MM.1S (cell line): ENCODE measurements at regions not wholly inside any gene's neighbourhood (a gene's known extent, or its start where the extent isn't known, plus 50 kb on each side); places are given as distances from the start of the nearest gene placed in this dataset.
"Not testable (repeated sequence)": the region's sequence is repeated elsewhere in the genome, so short reads cannot be mapped to it uniquely, and the experiment has no call there.

Source experiments
- DNase-seq: peaks from one replicate; pipeline ENCODE4 v3.0.0-alpha.2; 2015
- H2AFZ ChIP-seq: fragments of 300-600 bp; sonication (generic); 2 replicates; pipeline ENCODE4 v1.6.0; 2016; ENCODE audit warnings: antibody characterized with exemption, low read length
- H3F3A ChIP-seq: fragments of 300-600 bp; sonication (generic); 2 replicates; pipeline ENCODE4 v1.6.1; 2016; ENCODE audit warnings: mild to moderate bottlenecking, antibody characterized with exemption, low read length, moderate library complexity, mixed read lengths; ENCODE audit not compliant: insufficient read depth
- H3K27ac ChIP-seq: fragments of 300-600 bp; sonication (generic); 2 replicates; pipeline ENCODE4 v1.5.1; 2016; ENCODE audit warnings: mild to moderate bottlenecking, low read length
- H3K27me3 ChIP-seq: fragments of 300-600 bp; sonication (generic); replicated peaks from 2 replicates; pipeline ENCODE4 v1.6.0; 2016; ENCODE audit warnings: low read length; ENCODE audit not compliant: insufficient read depth
- H3K36me3 ChIP-seq: fragments of 300-600 bp; sonication (generic); replicated peaks from 2 replicates; pipeline ENCODE4 v1.6.1; 2016; ENCODE audit warnings: mild to moderate bottlenecking, low read length, mixed read lengths; ENCODE audit not compliant: insufficient read depth
- H3K4me1 ChIP-seq: fragments of 300-600 bp; sonication (generic); 2 replicates; pipeline ENCODE4 v1.6.1; 2016; ENCODE audit warnings: low read length, mixed read lengths
- H3K4me2 ChIP-seq: fragments of 300-600 bp; sonication (generic); 2 replicates; pipeline ENCODE4 v1.6.0; 2016; ENCODE audit warnings: low read depth, low read length
- H3K4me3 ChIP-seq: fragments of 300-600 bp; sonication (generic); 2 replicates; pipeline ENCODE4 v1.5.1; 2016; ENCODE audit warnings: low read length, mixed read lengths
- H3K79me2 ChIP-seq: fragments of 300-600 bp; sonication (generic); 2 replicates; pipeline ENCODE4 v1.6.1; 2016; ENCODE audit warnings: mixed run types, low read length, mixed read lengths
- H3K9ac ChIP-seq: fragments of 300-600 bp; sonication (generic); 2 replicates; pipeline ENCODE4 v1.6.1; 2016; ENCODE audit warnings: low read length, mixed read lengths
- H3K9me2 ChIP-seq: fragments of 300-600 bp; sonication (generic); replicated peaks from 2 replicates; pipeline ENCODE4 v1.6.1; 2016; ENCODE audit warnings: mild to moderate bottlenecking, low read length, mixed read lengths; ENCODE audit not compliant: insufficient read depth
- H3K9me3 ChIP-seq: fragments of 300-600 bp; sonication (generic); replicated peaks from 2 replicates; pipeline ENCODE4 v1.6.1; 2016; ENCODE audit warnings: mild to moderate bottlenecking, low read length, mixed read lengths; ENCODE audit not compliant: insufficient read depth
- H4K20me1 ChIP-seq: fragments of 300-600 bp; sonication (generic); 2 replicates; pipeline ENCODE4 v1.6.1; 2016; ENCODE audit warnings: mild to moderate bottlenecking, low read length, moderate library complexity, mixed read lengths; ENCODE audit not compliant: insufficient read depth
- CTCF ChIP-seq: fragments of 300-600 bp; sonication (generic); IDR thresholded peaks from 2 replicates; pipeline ENCODE4 v1.5.1; 2016; ENCODE audit warnings: antibody characterized with exemption, low read length, mixed read lengths
- EZH2 ChIP-seq: fragments of 300-600 bp; sonication (generic); optimal IDR thresholded peaks from 2 replicates; pipeline ENCODE3; 2017; ENCODE audit warnings: low read depth, mild to moderate bottlenecking, antibody characterized with exemption, low read length, mixed read lengths
- EZH2phosphoT487 ChIP-seq: fragments of 300-600 bp; sonication (generic); IDR thresholded peaks from 2 replicates; pipeline ENCODE4 v1.6.1; 2018; ENCODE audit warnings: antibody characterized with exemption, low read length

- no peak overlapping the region for H3K4me3 ChIP-seq
- no peak overlapping the region for H3K9ac ChIP-seq
- H3K36me3 ChIP-seq: no peaks in the 10 kb centered on the region
- H3K4me1 ChIP-seq: no peaks in the 10 kb centered on the region
- H3K4me2 ChIP-seq: no peak overlapping the region
- no peak overlapping the region for H2AFZ ChIP-seq
- no peak overlapping the region for H3K27ac ChIP-seq
- no peaks in the 10 kb centered on the region for H3K9me2 ChIP-seq
- H3K79me2 ChIP-seq: no peaks in the 10 kb centered on the region
- no peaks in the 10 kb centered on the region for H3K27me3 ChIP-seq
- TF ChIP-seq EZH2phosphoT487: no peak
- TF ChIP-seq EZH2: no peak
- TF ChIP-seq CTCF: no peak
- no peak for DNase-seq
- H3F3A ChIP-seq: no peaks in the 10 kb centered on the region
- no peaks in the 10 kb centered on the region for H3K9me3 ChIP-seq
- no peaks in the 10 kb centered on the region for H4K20me1 ChIP-seq
Observed at GRCh38 chr6:79810871-79811270, 136.5 kb downstream of the ELOVL4 start.

DNA sequence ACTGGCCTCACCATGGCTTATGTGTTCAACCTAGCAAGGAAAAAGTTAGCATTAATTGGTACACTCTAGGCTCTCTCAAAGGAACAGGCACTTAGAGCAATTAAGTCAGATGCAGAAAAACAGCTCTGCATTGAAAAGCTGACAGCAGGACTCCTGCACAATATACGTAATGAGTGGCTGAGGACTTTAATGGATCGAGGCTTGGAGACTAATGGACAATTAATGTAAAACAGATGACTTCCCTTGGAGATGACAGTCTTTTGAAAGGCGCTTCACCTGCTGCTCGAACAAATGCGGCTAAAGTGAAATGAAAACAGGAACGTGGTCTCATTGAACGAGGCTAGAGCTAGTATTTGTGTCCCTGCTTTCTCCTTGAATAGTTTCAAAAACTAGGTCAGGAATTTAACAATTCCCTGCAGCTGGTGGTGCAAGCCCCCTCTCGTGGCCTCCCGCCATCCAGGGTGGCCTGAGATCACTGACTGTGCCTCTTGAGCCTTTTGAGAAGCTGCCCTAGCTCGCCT is 137.1 kb downstream of the ELOVL4 start:
- Histone ChIP-seq H3K9ac (no peak overlapping the region), H3K27me3 (no peaks in the 10 kb centered on the region), H3K9me2 (no peaks in the 10 kb centered on the region), H3K4me3 (no peak overlapping the region), H3K4me1 (no peaks in the 10 kb centered on the region), H3K79me2 (no peaks in the 10 kb centered on the region), H3K27ac (no peak overlapping the region), H3F3A (no peaks in the 10 kb centered on the region), H3K36me3 (no peaks in the 10 kb centered on the region), H3K4me2 (no peak overlapping the region), H4K20me1 (no peaks in the 10 kb centered on the region), H2AFZ (no peak overlapping the region), H3K9me3 (no peaks in the 10 kb centered on the region)
- DNase-seq: no peak
- TF ChIP-seq EZH2 (no peak), CTCF (no peak)

GRCh38 chr6:79808921-79809320 is 138.4 kb downstream of the ELOVL4 start:
- Histone ChIP-seq H3K4me3 (no peak overlapping the region), H3F3A (no peaks in the 10 kb centered on the region), H3K4me1 (no peaks in the 10 kb centered on the region), H2AFZ (no peak overlapping the region), H3K27me3 (no peaks in the 10 kb centered on the region), H3K9me2 (no peaks in the 10 kb centered on the region), H3K79me2 (no peaks in the 10 kb centered on the region), H3K27ac (no peak overlapping the region), H3K9me3 (no peaks in the 10 kb centered on the region), H4K20me1 (no peaks in the 10 kb centered on the region), H3K9ac (no peak overlapping the region), H3K36me3 (no peaks in the 10 kb centered on the region), H3K4me2 (no peak overlapping the region)
- no peak for DNase-seq
- TF ChIP-seq EZH2: no peak
- TF ChIP-seq CTCF: no peak
- TF ChIP-seq EZH2phosphoT487: no peak

DNA sequence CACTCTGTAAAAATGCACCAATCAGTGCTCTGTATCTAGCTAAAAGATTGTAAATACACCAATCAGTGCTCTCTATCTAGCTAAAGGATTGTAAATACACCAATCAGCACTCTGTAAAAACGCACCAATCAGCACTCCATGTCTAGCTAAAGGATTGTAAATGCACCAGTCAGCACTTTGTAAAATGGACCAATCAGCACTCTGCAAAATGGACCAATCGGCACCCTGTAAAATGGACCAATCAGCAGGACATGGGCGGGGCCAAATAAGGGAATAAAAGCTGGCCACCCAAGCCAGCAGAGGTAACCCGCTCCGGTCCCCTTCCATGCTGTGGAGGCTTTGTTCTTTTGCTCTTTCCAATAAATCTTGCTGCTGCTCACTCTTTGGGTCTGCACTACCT is 140.7 kb downstream of the ELOVL4 start:
- not testable (repeated sequence) for DNase-seq, H3K9me3 ChIP-seq

More for the DNA sequence above, 140.7 kb downstream of the ELOVL4 start:
- H3K27me3 ChIP-seq, H3K4me2 ChIP-seq, H3K9ac ChIP-seq, H2AFZ ChIP-seq, H3K79me2 ChIP-seq, H3F3A ChIP-seq, H3K27ac ChIP-seq, H3K9me2 ChIP-seq, H3K36me3 ChIP-seq, H3K4me3 ChIP-seq, H3K4me1 ChIP-seq, H4K20me1 ChIP-seq: not testable (repeated sequence)
